LNCaP clone FGC (cell line): ENCODE measurements at regions not wholly inside any gene's neighbourhood (a gene's known extent, or its start where the extent isn't known, plus 50 kb on each side); places are given as distances from the start of the nearest gene placed in this dataset.

Experiments
- DNase-seq: peaks from one replicate; pipeline ENCODE4 v3.0.0-alpha.2; 2011; ENCODE audit warnings: low read depth
- H3K4me3 ChIP-seq: 2 replicates; pipeline ENCODE4 v1.5.1; 2011; ENCODE audit warnings: mild to moderate bottlenecking, low read depth, low read length, control low read depth
- CTCF ChIP-seq: IDR thresholded peaks from 2 replicates; pipeline ENCODE4 v1.5.1; 2012; ENCODE audit warnings: mild to moderate bottlenecking; ENCODE audit not compliant: control insufficient read depth, insufficient read depth; ENCODE audit errors: extremely low read depth

- no peak for DNase-seq
- TF ChIP-seq CTCF = no peak
- no peak overlapping the region for H3K4me3 ChIP-seq
Measured at GRCh38 chr20:56798634-56799033, 169.5 kb downstream of the TFAP2C start.

- DNase-seq = no peak
- TF ChIP-seq CTCF = no peak
- no peak overlapping the region for H3K4me3 ChIP-seq
Measured at GRCh38 chr20:56799187-56799586, 170.1 kb downstream of the TFAP2C start.

GRCh38 chr20:56800088-56800487 is 171.0 kb downstream of the TFAP2C start:
- no peak for DNase-seq
- H3K4me3 ChIP-seq = no peak overlapping the region
- no peak for TF ChIP-seq CTCF

GRCh38 chr20:56801971-56802755 is 173.1 kb downstream of the TFAP2C start:
- TF ChIP-seq CTCF = no peak
- H3K4me3 ChIP-seq = peak overlapping the region; percentile 4; the same call in 1 of the 2 replicates
- DNase-seq = no peak

- no peak overlapping the region for H3K4me3 ChIP-seq
- no peak for TF ChIP-seq CTCF
- no peak for DNase-seq
Measured at GRCh38 chr20:56802805-56803204, 173.7 kb downstream of the TFAP2C start.

GRCh38 chr20:56805313-56805712 is 176.2 kb downstream of the TFAP2C start:
- no peak overlapping the region for H3K4me3 ChIP-seq
- no peak for TF ChIP-seq CTCF
- DNase-seq = no peak

GRCh38 chr20:56805966-56806365 is 176.9 kb downstream of the TFAP2C start:
- TF ChIP-seq CTCF = no peak
- DNase-seq = no peak

More at GRCh38 chr20:56805966-56806365, 176.9 kb downstream of the TFAP2C start:
- no peak overlapping the region for H3K4me3 ChIP-seq
